ENCODE measurements at regions not wholly inside any gene's neighbourhood (a gene's known extent, or its start where the extent isn't known, plus 50 kb on each side); places are given as distances from the start of the nearest gene placed in this dataset.

DNA sequence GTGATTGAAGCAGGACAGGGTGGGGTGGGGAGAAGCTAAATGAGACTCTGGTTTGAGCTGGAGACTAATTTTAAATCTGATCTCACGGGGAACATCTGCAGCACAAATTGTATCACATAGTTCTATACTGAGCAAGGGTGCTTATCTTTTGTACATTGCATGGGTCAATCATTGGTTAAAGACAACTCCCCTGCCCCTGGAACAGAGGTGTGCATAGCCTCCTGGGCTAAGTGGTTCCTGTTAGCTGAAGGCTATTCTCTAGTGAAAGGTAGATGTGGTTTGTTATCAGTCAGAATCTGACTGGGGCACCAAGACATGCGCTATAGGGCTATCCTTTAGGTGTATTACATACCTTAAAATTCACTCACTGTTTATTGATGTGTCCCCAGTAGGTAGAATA lies 103.9 kb upstream of the KITLG start:
- TF ChIP-seq YY1 (IDR thresholded peaks at IDR 0.05; ENCODE audit: insufficient read depth, insufficient read length) (no peak), ZNF274 (IDR thresholded peaks at IDR 0.05; ENCODE audit: low read depth, low read length) (no peak)
